Mesenteric fat pad (tissue), 1 donor: ENCODE measurements at regions not wholly inside any gene's neighbourhood (a gene's known extent, or its start where the extent isn't known, plus 50 kb on each side); places are given as distances from the start of the nearest gene placed in this dataset.

Experiments
- DNase-seq: peaks from one replicate; pipeline ENCODE4 v3.0.0-alpha.2; 2020; ENCODE audit warnings: low spot score
- donor health status: DM: yes; HTN: yes; CAD: no.

GRCh38 chr4:156499684-156500083 lies 471.9 kb downstream of the PDGFC start:
- DNase-seq, result no peak

GRCh38 chr4:156497486-156497885 lies 474.1 kb downstream of the PDGFC start:
- no peak for DNase-seq

GRCh38 chr4:156496797-156497196 lies 474.8 kb downstream of the PDGFC start:
- DNase-seq, result no peak

GRCh38 chr4:156495836-156496235 lies 475.8 kb downstream of the PDGFC start:
- no peak for DNase-seq

- DNase-seq, result no peak
Observed at GRCh38 chr4:156495091-156495490, 476.5 kb downstream of the PDGFC start.

- no peak for DNase-seq
Observed at GRCh38 chr4:156493858-156494257, 477.7 kb downstream of the PDGFC start.

- DNase-seq, result no peak
Observed at GRCh38 chr4:156487107-156487506, 484.5 kb downstream of the PDGFC start.

GRCh38 chr4:156481845-156482244 lies 489.8 kb downstream of the PDGFC start:
- DNase-seq, result peak; percentile 55

- DNase-seq, result no peak
Observed at GRCh38 chr4:156477636-156478035, 494.0 kb downstream of the PDGFC start.

GRCh38 chr4:156476359-156476758 lies 495.2 kb downstream of the PDGFC start:
- DNase-seq, result no peak

- DNase-seq, result no peak
Observed at GRCh38 chr4:156475322-156475721, 496.3 kb downstream of the PDGFC start.

- DNase-seq, result no peak
Observed at GRCh38 chr4:156473151-156473550, 498.4 kb downstream of the PDGFC start.

GRCh38 chr4:156472624-156473023 lies 499.0 kb downstream of the PDGFC start:
- no peak for DNase-seq

- DNase-seq, result no peak
Observed at GRCh38 chr4:156459584-156459983, 505.9 kb upstream of the CTSO start.

GRCh38 chr4:156456830-156457229 lies 503.2 kb upstream of the CTSO start:
- DNase-seq, result no peak

GRCh38 chr4:156443488-156443887 lies 489.8 kb upstream of the CTSO start:
- DNase-seq, result no peak

- no peak for DNase-seq
Observed at GRCh38 chr4:156442912-156443311, 489.2 kb upstream of the CTSO start.

GRCh38 chr4:156439576-156440200 lies 486.0 kb upstream of the CTSO start:
- no peak for DNase-seq

- DNase-seq, result no peak
Observed at GRCh38 chr4:156437666-156438065, 484.0 kb upstream of the CTSO start.

GRCh38 chr4:156422576-156422975 lies 468.9 kb upstream of the CTSO start:
- DNase-seq, result no peak

GRCh38 chr4:156420623-156421022 lies 467.0 kb upstream of the CTSO start:
- DNase-seq, result no peak

GRCh38 chr4:156419080-156419685 lies 465.5 kb upstream of the CTSO start:
- no peak for DNase-seq

- no peak for DNase-seq
Observed at GRCh38 chr4:156414406-156414805, 460.7 kb upstream of the CTSO start.
